ENCODE measurements at regions not wholly inside any gene's neighbourhood (a gene's known extent, or its start where the extent isn't known, plus 50 kb on each side); places are given as distances from the start of the nearest gene placed in this dataset.

GRCh38 chr14:100011628-100012325 lies 53.4 kb upstream of the EVL start:
- H3K4me3 ChIP-seq (replicated peaks in 1 of 2; ENCODE audit: low read depth in 2 of 2, low read length in 2 of 2), result no peak overlapping the region
- TF ChIP-seq CTCF (IDR thresholded peaks at IDR 0.05; ENCODE audit: low read depth, low read length), result no peak
- DNase-seq (ENCODE audit: low read depth in 2 of 2), result no peak

- H3K4me3 ChIP-seq (replicated peaks in 1 of 2; ENCODE audit: low read depth in 2 of 2, low read length in 2 of 2), result no peak overlapping the region
- DNase-seq (ENCODE audit: low read depth in 2 of 2), result peak; percentile 76 to 90
- no peak for TF ChIP-seq CTCF (IDR thresholded peaks at IDR 0.05; ENCODE audit: low read depth, low read length)
Observed at GRCh38 chr14:100012478-100013327, 52.5 kb upstream of the EVL start.

GRCh38 chr14:100015251-100015655 lies 50.0 kb upstream of the EVL start:
- TF ChIP-seq CTCF (IDR thresholded peaks at IDR 0.05; ENCODE audit: low read depth, low read length), result no peak
- no peak overlapping the region for H3K4me3 ChIP-seq (replicated peaks in 1 of 2; ENCODE audit: low read depth in 2 of 2, low read length in 2 of 2)
- no peak for DNase-seq (ENCODE audit: low read depth in 2 of 2)

Data from cardiac fibroblast (primary cell).